Fibroblast of villous mesenchyme (primary cell): ENCODE measurements at regions not wholly inside any gene's neighbourhood (a gene's known extent, or its start where the extent isn't known, plus 50 kb on each side); places are given as distances from the start of the nearest gene placed in this dataset.

ENCODE experiments used
- DNase-seq: peaks from one replicate; pipeline ENCODE4 v3.0.0-alpha.2; 2010; ENCODE audit warnings: low read depth
- H3K4me3 ChIP-seq: 2 replicates; pipeline ENCODE4 v1.5.1; 2011; ENCODE audit warnings: low read depth, mild to moderate bottlenecking, low read length
- TF ChIP-seq, protein P1 (sequence below): IDR thresholded peaks from 2 replicates; pipeline ENCODE4 v1.5.1; 2012; ENCODE audit warnings: low read depth, mild to moderate bottlenecking, low read length; ENCODE audit not compliant: insufficient read depth

DNA sequence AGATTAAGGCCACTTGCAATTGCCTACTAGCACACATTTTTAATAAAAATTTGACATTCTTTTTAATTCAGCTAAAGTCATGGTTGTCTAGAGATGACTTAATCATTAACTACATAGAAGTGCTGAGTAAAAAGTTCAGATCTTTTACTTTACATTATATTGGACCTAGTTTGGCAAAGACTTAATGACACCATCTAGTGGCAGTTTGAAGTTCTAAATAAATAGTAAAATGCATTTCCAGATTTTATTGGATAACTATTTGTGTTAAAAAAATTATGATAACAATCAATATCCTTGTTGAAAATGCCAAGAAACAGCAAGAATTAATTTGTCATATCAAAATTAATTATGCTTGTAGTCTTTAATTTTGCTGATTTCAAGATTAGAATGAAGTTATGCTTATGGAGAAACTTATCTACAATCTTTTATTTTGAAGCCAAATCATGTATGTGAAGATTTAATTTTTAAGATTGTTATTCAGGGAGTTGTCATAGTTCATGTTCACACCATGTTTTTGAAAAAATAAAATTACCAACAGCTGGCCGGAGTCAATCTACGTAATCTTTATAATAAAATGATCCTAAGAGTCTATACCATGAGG lies 69.6 kb upstream of the PJA2 start:
- TF ChIP-seq, protein P1, sequence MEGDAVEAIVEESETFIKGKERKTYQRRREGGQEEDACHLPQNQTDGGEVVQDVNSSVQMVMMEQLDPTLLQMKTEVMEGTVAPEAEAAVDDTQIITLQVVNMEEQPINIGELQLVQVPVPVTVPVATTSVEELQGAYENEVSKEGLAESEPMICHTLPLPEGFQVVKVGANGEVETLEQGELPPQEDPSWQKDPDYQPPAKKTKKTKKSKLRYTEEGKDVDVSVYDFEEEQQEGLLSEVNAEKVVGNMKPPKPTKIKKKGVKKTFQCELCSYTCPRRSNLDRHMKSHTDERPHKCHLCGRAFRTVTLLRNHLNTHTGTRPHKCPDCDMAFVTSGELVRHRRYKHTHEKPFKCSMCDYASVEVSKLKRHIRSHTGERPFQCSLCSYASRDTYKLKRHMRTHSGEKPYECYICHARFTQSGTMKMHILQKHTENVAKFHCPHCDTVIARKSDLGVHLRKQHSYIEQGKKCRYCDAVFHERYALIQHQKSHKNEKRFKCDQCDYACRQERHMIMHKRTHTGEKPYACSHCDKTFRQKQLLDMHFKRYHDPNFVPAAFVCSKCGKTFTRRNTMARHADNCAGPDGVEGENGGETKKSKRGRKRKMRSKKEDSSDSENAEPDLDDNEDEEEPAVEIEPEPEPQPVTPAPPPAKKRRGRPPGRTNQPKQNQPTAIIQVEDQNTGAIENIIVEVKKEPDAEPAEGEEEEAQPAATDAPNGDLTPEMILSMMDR = peak; percentile 42
- DNase-seq = peak; percentile 27
- no peak overlapping the region for H3K4me3 ChIP-seq

- TF ChIP-seq, protein P1 = no peak
- no peak overlapping the region for H3K4me3 ChIP-seq
- DNase-seq = no peak
Measured at GRCh38 chr5:109478830-109479229, 69.1 kb upstream of the PJA2 start.

DNA sequence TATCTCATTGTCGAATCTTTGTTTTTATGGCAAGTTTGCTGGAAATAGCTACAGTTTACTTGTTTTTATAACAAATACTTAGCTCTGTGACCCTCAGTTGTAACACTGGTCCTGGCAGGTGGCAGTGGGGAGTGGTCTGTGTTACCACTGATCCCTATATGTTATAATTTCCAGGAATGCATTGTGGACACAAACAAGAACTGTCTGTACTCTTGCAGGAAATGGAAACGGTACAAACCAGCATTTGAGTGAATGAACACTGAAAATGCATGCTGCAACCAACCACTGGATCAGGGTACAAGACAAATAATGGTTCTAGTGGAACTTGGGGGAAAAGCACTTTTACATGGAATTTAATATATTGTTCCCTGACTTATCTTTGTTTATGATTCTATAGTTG lies 66.5 kb upstream of the PJA2 start:
- no peak for DNase-seq
- TF ChIP-seq, protein P1 = no peak
- H3K4me3 ChIP-seq = no peak overlapping the region

DNA sequence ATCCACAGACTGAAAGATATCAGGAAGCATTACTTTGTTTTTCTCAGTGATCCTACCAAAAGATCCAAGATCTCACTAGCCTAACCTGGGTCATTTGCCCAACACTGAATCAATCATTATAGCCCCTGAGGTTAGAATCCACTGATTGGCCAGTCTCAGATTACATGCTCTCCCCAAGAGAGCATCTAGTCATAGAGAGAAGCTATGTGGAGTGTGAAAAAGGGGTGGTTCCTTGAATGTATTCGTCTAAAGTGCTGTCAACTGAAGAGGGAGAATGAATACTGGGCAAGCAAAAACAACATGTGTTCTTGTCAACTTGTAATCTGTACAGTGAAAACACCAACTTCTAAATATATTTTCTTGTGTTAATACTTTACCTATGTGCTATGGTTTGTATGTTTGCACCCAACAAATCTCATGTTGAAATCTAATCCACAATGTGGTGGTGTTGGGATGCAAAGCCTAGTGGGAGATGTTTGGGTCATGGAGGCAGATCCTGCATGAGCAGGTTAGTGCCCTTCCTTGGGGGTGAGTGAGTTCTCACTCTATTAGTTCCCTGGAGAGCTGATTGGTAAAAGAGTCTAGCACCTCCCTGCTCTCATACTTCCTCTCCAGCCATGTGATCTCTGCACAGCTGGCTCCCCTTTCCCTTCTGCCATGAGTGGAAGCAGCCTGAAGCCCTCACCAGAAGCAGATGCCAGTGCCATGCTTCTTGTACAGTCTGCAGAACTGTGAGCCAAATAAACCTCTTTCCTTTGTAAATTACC lies 60.3 kb upstream of the PJA2 start:
- DNase-seq = no peak
- H3K4me3 ChIP-seq = no peak overlapping the region
- TF ChIP-seq, protein P1 = no peak

GRCh38 chr5:109468737-109469420 lies 59.1 kb upstream of the PJA2 start:
- DNase-seq = peak; percentile 92
- no peak overlapping the region for H3K4me3 ChIP-seq
- TF ChIP-seq, protein P1 = peak; percentile 77

GRCh38 chr5:109468288-109468676 lies 58.5 kb upstream of the PJA2 start:
- DNase-seq = no peak
- no peak overlapping the region for H3K4me3 ChIP-seq
- TF ChIP-seq, protein P1 = no peak
